ENCODE measurements at regions not wholly inside any gene's neighbourhood (a gene's known extent, or its start where the extent isn't known, plus 50 kb on each side); places are given as distances from the start of the nearest gene placed in this dataset.
"Not testable (repeated sequence)": the region's sequence is repeated elsewhere in the genome, so short reads cannot be mapped to it uniquely, and the experiment has no call there.

- H3K27ac ChIP-seq = no peak overlapping the region
Observed at GRCh38 chr6:113779656-113780055, 77.5 kb upstream of the MARCKS start.

DNA sequence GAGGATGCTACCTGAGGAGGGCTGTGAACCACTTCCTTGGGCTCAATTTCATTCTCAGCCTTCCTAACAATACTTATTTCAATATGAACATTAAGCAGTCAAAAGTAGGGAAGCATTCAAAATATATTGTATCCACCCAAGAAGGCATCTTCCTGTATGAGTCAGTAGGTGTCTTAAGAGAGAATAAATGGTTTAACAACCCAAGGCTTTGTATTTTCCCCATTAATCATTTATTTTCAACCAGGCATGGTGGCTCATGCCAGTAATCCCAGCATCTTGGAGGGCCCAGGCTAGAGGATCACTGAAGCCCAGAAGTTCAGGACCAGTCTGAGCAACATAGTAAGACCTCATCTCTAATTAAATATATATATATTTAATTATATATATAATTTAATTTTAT lies 74.5 kb upstream of the MARCKS start:
- TF ChIP-seq, protein P1, sequence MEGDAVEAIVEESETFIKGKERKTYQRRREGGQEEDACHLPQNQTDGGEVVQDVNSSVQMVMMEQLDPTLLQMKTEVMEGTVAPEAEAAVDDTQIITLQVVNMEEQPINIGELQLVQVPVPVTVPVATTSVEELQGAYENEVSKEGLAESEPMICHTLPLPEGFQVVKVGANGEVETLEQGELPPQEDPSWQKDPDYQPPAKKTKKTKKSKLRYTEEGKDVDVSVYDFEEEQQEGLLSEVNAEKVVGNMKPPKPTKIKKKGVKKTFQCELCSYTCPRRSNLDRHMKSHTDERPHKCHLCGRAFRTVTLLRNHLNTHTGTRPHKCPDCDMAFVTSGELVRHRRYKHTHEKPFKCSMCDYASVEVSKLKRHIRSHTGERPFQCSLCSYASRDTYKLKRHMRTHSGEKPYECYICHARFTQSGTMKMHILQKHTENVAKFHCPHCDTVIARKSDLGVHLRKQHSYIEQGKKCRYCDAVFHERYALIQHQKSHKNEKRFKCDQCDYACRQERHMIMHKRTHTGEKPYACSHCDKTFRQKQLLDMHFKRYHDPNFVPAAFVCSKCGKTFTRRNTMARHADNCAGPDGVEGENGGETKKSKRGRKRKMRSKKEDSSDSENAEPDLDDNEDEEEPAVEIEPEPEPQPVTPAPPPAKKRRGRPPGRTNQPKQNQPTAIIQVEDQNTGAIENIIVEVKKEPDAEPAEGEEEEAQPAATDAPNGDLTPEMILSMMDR (conservative IDR thresholded peaks at IDR 0.05) = no peak
- no peak overlapping the region for H3K27ac ChIP-seq

More at GRCh38 chr6:113779656-113780055, 77.5 kb upstream of the MARCKS start:
- TF ChIP-seq, protein P1 (conservative IDR thresholded peaks at IDR 0.05) = no peak

DNA sequence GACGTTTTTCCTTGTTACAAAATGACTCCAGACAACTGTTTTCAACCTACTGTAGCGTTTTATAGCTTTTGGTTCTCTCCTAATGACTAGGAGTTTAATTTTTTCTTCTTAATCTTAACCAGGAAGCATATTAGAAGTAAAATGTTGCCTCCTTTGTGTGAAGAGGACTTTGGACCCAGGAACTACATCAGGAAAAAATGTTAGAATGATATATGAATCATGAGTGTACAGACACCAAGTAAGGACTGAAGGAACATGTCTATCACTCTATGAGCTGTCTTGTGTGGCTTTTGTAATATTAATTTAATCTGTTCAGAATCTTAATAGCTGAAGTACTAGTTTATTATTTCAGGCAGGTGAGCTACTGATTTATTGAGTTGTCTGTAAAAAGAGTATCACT lies 71.0 kb upstream of the MARCKS start:
- TF ChIP-seq, protein P1 (conservative IDR thresholded peaks at IDR 0.05) = no peak
- H3K27ac ChIP-seq = no peak overlapping the region

GRCh38 chr6:113788586-113788985 lies 68.6 kb upstream of the MARCKS start:
- TF ChIP-seq, protein P1 (conservative IDR thresholded peaks at IDR 0.05) = no peak
- H3K27ac ChIP-seq = no peak overlapping the region

DNA sequence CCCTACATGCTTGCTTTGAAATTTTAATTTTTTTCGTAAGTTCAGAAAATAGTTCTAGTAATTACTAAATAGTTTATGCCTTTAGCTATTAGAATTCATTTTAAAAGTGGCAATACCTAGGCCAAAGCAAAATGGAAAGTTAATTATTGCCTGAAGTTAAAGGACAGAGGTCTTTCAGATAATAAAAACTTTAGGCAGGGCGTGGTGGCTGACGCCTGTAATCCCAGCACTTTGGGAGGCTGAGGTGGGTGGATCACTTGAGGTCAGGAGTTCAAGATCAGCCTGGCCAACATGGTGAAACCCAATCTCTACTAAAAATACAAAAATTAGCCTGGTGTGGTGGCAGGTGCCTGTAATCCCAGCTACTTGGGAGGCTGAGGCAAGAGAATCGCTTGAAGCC lies 65.9 kb upstream of the MARCKS start:
- not testable (repeated sequence) for H3K27ac ChIP-seq

- not testable (repeated sequence) for H3K27ac ChIP-seq
Observed at GRCh38 chr6:113795371-113795770, 61.8 kb upstream of the MARCKS start.

DNA sequence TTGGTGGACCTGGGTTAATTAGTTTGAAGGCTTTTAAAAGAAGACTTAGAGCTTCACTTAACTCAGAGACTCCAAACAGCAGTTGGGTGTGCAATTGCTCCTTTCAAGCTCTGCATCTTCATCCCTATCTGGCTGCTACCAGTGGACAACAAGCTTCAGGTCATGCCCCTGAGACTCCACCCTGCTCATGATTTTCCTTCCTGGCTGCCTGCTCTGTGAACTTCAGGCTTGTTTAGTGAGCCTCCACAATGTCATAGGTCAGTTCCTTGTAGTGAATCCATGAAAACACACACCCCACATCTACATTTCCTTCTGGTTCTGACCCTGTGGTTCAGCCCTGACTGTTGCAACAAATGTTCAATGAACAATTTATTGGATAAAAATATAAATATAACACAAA lies 61.1 kb upstream of the MARCKS start:
- no peak overlapping the region for H3K27ac ChIP-seq
- TF ChIP-seq, protein P1 (conservative IDR thresholded peaks at IDR 0.05) = no peak

DNA sequence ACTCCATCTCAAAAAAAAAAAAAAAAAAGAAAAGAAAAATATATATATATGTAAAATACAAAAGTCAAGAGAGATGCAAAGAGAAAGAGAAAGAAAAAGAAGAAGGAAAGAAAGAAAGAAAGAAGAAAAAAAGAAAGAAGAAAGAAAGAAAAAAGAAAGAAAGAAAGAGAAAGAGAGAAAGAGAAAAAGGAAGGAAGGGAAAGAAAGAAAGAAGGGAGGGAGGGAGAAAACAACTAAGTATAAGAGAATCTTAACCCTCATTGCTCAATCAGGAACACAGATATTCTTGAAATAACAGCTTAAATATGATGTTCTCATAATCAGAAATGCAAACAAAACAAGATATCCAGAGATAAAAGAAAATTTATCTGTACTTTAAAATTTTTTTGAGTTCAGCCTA lies 54.4 kb upstream of the MARCKS start:
- TF ChIP-seq, protein P1 (conservative IDR thresholded peaks at IDR 0.05) = no peak
- H3K27ac ChIP-seq = no peak overlapping the region

DNA sequence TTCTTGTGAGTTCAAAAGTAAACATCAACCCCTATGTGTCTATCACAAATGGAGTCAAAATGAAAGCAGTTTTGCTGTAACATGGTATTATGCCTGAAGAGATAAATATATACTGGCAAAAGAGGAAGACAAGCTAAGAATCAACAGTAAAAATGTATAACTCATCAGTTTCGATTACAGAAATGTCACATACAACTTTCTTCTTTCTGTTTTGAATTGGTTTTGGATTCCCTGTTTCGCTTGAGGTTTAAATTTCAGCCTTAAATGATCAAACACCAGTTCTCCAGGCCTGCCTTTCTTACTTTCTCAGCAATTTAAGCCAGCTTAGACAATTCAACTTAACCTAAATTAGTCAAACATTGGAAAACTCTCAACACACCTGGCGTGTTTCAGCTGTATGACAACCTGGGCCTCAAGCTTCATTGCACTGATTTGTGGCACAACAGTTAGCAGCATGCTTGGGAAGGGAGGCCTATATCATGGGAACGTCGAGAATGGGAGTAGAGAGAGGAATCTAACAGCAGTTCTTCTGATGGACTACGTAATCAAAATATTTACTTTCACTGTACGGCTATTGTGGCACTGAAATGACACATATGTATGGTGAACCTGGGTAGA lies 51.9 kb upstream of the MARCKS start:
- H3K27ac ChIP-seq = no peak overlapping the region
- TF ChIP-seq, protein P1 (conservative IDR thresholded peaks at IDR 0.05) = no peak
